ENCODE measurements at regions not wholly inside any gene's neighbourhood (a gene's known extent, or its start where the extent isn't known, plus 50 kb on each side); places are given as distances from the start of the nearest gene placed in this dataset.

GRCh38 chr12:74647256-74647655 lies 109.6 kb downstream of the ATXN7L3B start:
- Histone ChIP-seq H3K27me3 (ENCODE audit: control insufficient read depth, insufficient read depth, low read length) (no peaks in the 10 kb centered on the region; the same call in 1 of the 2 replicates), H3K9me3 (ENCODE audit: control insufficient read depth, insufficient read depth, low read depth, low read length) (no peaks in the 10 kb centered on the region), H3K36me3 (ENCODE audit: control insufficient read depth, insufficient read depth, low read length) (no peaks in the 10 kb centered on the region), H3K4me1 (ENCODE audit: control insufficient read depth, insufficient read depth, low read length) (no peaks in the 10 kb centered on the region), H3K4me3 (ENCODE audit: low read depth in 2 of 2, low read length in 2 of 2) (no peak overlapping the region), H3K27ac (ENCODE audit: low read length) (no peak overlapping the region)
- ATAC-seq (no peak), DNase-seq (ENCODE audit: low read depth, low spot score) (no peak)
- no peak for TF ChIP-seq SIN3A (IDR thresholded peaks at IDR 0.05; ENCODE audit: borderline replicate concordance, insufficient read depth, low read depth, low read length)
- no peak for TF ChIP-seq TCF7L2 (IDR thresholded peaks at IDR 0.05; ENCODE audit: low read depth, low read length)
- peak; percentile 15; the same call in 1 of the 2 replicates for TF ChIP-seq CTCF (IDR thresholded peaks at IDR 0.05)
- TF ChIP-seq REST (IDR thresholded peaks at IDR 0.05; ENCODE audit: insufficient read depth in 1 of 2, low read depth in 2 of 2, low read length in 1 of 2): no peak
- TF ChIP-seq POLR2AphosphoS5 (IDR thresholded peaks at IDR 0.05; ENCODE audit: low read depth, low read length): no peak
- BruUV-seq (replicated peaks): no TSS peak
- intact Hi-C loops (cut with micrococcal nuclease; ENCODE audit: unreplicated experiment): loop anchor here (10.0 kb wide), 1 partner anchor 232 kb away; no protein-coding TSS in a partner anchor
- in situ Hi-C loops (cut with HindIII; ENCODE audit: low pct_unique_long_range_greater_than_20kb, low sequenced_read_pairs): no loop called here
- CTCF ChIA-PET: no interaction called here
- POLR2A ChIA-PET: no interaction called here

GRCh38 chr12:74656251-74656650 lies 118.6 kb downstream of the ATXN7L3B start:
- CTCF ChIA-PET: no interaction called here
- POLR2A ChIA-PET: no interaction called here
- no peaks in the 10 kb centered on the region for H3K9me3 ChIP-seq (ENCODE audit: control insufficient read depth, insufficient read depth, low read depth, low read length)
- DNase-seq (ENCODE audit: low read depth, low spot score) (no peak), ATAC-seq (no peak)
- H3K4me1 ChIP-seq (ENCODE audit: control insufficient read depth, insufficient read depth, low read length): no peaks in the 10 kb centered on the region
- TF ChIP-seq CTCF (IDR thresholded peaks at IDR 0.05): no peak
- no peak for TF ChIP-seq TCF7L2 (IDR thresholded peaks at IDR 0.05; ENCODE audit: low read depth, low read length)
- no peak for TF ChIP-seq SIN3A (IDR thresholded peaks at IDR 0.05; ENCODE audit: borderline replicate concordance, insufficient read depth, low read depth, low read length)
- no peak for TF ChIP-seq REST (IDR thresholded peaks at IDR 0.05; ENCODE audit: insufficient read depth in 1 of 2, low read depth in 2 of 2, low read length in 1 of 2)
- TF ChIP-seq POLR2AphosphoS5 (IDR thresholded peaks at IDR 0.05; ENCODE audit: low read depth, low read length): no peak
- intact Hi-C loops (cut with micrococcal nuclease; ENCODE audit: unreplicated experiment) (no loop called here), in situ Hi-C loops (cut with HindIII; ENCODE audit: low pct_unique_long_range_greater_than_20kb, low sequenced_read_pairs) (no loop called here)
- no TSS peak for BruUV-seq (replicated peaks)
- H3K4me3 ChIP-seq (ENCODE audit: low read depth in 2 of 2, low read length in 2 of 2): no peak overlapping the region
- no peaks in the 10 kb centered on the region for H3K36me3 ChIP-seq (ENCODE audit: control insufficient read depth, insufficient read depth, low read length)
- no peak overlapping the region for H3K27ac ChIP-seq (ENCODE audit: low read length)
- no peaks in the 10 kb centered on the region; the same call in none of the 2 replicates for H3K27me3 ChIP-seq (ENCODE audit: control insufficient read depth, insufficient read depth, low read length)
